Activated CD4-positive, alpha-beta T cell treated with anti-CD3 and anti-CD28 coated beads for 4 hours (primary cell): ENCODE measurements at regions not wholly inside any gene's neighbourhood (a gene's known extent, or its start where the extent isn't known, plus 50 kb on each side); places are given as distances from the start of the nearest gene placed in this dataset.
"Not testable (repeated sequence)": the region's sequence is repeated elsewhere in the genome, so short reads cannot be mapped to it uniquely, and the experiment has no call there.

Source experiments
- DNase-seq, 2 donors: peaks; one replicate each; pipeline ENCODE4 v3.0.0-alpha.2; 2020

DNA sequence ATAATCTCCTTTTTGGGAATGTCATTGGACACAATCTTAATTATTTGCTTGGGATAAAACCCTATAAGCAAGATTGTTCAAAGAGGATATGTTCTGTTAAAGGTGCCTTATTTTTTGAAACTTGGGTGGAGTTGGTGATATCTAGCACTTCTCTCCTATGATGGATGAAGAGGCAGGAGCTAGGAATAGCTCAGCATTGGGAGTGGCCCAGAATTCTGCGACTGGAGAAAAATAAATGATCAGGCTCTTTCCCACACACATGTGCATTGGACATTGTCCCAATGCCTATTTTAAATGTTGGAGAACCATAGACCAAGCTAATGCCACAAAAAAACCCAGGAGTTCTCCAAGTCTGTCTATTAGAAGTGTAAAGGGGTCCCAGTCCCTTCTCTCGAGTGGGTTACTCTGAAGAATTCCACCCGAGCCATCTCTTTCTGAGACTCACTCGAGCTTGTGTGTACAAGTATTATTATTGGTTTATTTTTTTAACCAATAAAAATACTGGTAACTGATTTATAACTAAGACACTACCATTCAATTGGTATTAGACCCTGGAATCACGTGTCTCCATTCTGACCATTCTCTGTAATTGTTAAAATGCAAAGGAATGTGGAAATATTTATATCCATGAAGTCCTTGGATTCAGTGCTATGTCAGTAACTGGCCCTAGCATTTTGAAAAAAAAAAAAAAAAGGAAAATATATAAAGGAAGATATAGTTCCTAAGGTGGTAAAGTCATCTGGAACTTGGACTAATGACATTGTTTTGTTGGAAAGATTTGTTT, 437.5 kb upstream of the TMEM132C start:
- DNase-seq: no peak

DNA sequence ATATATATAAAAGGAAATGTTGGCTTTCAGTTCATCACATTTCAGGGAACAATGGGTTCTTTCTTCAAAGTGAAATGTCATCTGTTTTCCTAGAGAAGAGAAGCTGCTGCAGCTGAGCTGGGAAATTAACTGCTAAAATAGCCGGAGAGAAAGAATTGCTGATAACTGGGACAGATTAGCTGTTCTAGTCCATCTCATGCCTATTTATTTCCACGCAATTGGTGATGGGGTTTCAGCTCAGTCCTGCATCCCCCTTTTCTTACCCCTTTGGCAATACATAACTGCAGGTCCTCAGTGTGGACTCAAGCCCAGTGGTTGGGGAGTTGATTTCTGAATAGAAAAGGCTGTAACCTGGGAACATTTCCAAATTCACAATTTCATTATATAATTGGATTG, 436.9 kb upstream of the TMEM132C start:
- DNase-seq: no peak

DNA sequence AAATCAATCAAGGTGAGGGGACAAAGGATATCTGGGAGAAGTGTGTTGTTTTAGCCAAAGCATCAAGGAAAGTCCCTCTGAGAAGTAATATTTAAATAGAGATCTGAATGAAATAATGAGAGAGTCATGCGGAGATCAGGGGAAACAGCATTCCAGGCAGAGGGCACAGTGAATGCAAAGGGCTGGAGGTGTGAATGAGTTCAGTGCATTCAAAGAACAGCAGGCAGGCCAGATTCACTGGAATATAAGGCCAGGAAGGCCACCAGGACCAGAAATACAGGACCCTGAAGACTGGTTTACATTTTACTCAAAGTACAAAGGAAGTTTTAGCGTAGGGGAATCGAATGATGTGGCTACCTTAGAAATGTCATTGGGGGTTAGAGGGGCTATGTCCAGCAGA, 436.2 kb upstream of the TMEM132C start:
- DNase-seq: no peak

DNA sequence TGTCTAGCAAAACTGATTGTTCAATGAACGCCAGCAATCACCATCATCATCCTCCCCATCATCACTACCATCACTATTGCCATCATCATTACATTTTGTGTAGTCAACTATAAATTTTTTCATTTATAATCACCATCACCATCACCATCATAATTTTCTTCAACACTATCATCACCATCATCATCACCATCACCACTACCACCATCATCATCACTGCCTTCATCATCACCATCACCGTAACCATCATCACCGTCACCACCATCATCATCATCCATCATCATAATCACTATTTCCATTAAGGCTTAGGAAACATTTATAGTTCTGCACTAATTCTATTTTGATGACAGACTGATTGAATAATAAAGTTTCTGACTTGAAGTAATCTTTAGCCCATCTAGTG, 434.8 kb upstream of the TMEM132C start:
- no peak for DNase-seq

DNA sequence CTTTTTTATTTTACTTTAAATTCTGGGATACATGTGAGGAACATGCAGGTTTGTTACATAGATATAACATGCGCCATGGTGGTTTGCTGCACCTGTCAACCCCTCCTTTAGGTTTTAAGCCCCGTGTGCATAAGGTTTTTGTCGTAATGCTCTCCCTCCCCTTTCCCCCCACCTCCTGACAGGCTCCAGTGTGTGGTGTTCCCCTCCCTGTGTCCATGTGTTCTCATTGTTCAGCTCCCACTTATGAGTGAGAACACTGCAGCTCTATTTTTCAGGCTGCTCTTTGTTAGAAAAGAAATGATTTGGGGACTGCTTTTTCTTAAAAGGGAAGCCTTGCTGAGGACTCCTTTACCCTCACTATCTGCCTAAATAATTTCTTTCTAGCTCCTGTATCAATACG, 430.2 kb upstream of the TMEM132C start:
- DNase-seq: not testable (repeated sequence)

DNA sequence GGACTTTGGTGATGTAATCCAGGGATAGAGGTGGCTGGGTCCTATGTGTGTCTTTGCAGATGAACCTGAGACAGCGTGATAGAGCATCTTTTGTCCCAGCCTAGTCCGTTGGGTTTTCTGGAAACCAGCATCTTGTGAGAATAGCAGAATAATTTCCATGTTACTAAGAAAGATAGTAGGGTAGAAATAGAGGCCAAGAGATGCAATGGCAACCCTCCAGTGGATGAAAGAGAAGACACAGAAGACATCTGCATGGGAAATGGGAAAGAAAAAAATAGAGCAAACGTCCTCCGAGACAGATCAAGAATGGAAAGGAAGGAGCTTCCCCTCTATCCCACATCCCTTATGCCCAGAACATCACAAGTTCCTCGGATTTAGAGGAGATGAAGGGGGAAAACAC, 409.3 kb upstream of the TMEM132C start:
- DNase-seq: no peak

DNA sequence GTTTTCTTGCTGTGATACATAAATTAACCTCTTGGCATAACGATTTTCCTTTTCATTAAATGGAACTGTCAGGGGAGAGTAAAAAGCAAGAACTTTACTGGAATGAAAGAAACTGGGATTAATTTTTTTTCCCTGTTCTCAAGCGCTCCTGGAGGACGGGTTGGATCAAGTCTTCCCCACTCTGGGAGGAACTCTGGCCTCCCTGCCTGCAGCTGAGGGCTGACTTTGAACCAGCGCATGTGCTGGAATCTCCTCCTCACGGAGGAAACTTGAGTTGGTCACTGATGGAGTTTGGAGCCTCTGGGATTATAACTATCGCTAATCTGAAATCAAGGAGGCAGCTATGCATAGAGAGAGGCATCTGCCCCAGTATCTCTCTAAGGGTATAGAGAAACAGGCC, 406.4 kb upstream of the TMEM132C start:
- no peak for DNase-seq

DNA sequence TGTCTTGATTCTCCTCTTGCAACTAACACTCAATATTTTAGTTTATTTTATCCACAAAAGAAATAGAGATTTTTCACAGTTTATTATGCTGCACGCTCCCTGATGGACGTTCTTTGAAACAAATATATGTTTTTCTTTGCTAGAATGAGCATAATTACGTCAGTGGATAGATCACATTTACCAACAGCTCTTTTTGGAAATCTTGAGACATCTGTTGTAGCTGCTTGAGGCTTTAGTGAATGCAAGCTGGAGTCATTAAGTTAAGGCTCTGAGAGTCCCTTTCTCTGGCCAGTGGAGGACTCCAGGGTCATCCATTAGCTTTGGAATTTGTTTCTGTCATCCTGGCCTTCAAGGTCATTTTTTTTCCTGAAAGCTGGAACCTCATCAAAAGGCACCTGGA, 405.6 kb upstream of the TMEM132C start:
- no peak for DNase-seq

DNA sequence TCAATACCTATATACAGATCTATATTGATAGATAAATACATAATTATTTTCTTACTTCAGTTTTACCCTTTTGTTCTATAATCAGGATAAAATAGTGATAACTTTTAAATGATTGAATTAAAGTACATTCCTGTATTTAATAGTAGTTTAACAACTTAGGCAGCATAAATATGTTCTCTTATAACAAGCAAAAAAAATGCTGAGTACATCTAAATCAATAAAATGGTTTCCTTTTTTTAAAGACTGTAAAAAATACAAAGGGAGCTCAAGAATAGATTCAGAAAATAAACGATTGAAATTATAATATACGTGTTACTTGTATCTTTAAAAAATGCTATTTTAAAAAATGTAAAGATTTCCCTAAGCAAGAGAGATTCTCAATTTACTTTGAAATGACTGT, 393.7 kb upstream of the TMEM132C start:
- no peak for DNase-seq

DNA sequence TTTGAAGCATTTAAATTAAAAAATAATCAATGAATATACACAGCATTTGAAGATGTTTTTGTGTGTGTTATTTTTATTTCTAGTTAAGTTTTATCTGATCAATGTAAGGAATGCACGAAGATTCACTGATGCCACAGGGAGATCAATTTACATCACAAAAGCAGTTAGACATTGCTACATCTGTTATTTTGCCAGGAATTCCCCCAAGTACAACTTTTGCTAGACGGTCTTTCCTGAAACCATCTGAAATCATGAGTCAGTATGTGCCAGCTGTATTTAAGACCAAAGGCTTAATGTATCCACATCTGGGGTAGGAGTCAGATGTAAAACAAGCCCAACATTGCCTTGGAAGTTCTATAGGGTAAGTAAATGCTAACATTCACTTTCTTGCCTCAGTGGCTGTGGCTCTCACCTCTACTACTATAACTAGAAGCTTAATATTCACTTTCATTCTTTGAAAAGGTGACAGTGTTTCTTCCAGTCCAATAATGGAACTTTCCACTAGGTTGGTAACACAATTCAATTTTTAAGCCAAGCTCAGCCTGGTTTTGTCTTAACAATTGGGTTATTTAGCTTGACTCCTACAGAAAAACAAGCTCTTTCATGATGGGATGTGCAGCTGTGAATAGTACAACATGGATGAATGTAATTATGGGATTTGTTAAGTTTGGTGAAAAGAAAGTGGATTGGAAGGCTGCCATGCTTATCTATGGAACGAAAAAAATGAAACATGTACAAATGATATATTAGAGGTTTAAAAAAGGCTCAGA, 385.4 kb upstream of the TMEM132C start:
- DNase-seq: no peak

DNA sequence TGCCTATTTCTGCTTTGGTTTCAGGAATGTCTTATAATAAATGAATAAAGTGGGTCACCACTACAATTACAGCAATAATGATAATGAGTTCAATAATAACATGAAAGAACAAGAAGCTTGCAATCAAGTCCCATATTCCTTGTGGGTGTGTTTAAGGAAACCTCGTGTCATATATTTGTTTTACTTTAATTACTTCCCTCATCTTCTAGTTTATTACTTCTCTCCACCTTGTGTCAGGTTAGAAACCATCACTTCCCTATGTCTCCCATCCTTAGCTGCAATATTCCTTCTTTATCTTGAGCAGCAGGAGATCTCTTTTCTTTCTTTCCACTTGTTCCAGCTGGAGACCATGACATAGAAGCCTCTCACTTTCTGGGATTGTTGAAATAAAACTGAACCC, 384.0 kb upstream of the TMEM132C start:
- no peak for DNase-seq

DNA sequence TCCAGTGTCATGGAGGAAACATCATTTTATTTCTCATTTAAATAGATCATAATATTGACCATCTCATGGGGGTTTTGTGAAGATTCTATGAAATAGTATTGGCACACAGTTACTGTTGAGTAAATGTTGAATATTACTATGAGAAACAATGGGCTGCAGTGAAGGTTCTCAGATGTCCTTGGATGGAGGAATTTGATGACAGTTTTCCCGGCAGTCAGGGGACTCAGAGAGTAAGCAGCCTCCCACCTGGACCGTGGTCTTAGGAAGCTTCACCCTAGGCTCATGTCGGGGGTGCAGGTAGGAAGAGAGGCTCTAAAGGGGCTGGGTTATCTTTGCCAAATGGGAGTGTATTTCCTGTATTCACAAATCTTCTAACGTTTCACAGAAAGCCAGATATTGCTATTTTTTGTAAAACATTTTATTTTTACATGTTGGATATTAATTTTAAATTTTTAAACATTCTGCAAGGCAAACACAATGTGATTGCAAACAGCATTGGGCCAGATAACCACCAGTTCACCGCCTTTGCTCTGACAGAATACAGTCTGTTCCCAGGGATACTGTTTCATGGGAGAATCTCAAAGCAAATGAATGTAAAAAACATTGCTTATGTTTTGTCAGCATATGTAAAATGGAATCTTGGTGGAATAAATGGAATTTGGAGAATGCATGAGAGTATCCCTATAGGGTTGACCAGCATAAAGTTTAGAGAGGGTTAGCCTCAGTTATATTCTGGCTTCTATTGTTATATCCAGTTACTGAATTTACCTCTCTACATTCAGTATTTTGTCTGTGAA, 380.8 kb upstream of the TMEM132C start:
- no peak for DNase-seq

DNA sequence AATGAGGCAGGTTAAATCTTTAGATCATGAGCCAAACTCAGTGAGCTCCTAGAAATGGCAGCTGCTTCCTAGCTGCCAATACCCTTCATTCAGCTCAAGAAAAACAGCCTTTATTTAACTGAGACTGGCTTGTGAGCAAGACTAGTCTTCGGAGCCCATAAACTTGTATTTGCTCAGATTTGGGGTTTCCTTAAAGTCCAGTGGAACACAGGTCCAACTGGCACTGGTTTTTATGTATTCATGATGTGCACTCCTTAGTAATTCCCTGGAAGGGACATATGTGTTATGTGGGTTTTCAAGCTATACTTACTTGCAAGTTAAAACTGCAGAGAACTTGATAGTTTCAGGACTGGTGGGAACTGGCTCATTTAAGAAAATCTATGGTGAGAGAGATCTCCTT, 380.1 kb upstream of the TMEM132C start:
- DNase-seq: no peak

DNA sequence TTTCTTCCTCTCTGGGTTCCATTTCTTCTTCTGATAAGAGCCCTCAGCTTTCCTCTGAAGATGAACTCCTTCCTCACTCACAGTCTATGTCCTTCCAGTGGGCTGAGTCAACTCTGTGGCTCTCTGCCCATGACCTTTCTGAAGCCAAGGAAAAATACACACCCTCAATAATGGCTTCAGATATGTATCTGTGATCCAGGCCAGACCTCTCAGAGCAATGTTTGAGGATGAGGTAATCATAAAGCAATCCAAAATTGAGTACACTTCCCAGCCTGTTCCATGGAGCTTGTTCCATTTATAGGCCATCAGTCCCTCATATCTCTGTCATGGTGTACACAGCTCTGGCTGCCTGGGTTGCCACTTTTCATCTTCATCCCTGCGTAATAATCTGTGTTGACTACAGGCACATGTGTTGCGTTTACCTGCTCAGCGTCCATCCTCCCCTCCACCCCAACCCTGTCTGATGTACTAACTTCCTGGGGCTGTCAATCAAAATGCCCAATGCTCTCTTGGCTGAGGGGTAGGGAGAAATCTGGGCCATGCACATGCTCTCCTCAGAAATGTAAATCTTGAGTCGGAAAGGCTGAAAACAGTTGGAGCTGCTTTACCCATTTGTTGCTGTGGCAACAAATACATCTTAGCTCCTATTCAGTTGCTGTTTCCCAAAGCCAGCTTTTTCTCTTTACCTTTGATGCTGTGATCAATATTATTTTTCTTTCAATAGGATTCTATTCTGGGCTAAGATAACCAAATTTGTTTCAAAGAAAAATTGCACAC, 377.8 kb upstream of the TMEM132C start:
- no peak for DNase-seq

DNA sequence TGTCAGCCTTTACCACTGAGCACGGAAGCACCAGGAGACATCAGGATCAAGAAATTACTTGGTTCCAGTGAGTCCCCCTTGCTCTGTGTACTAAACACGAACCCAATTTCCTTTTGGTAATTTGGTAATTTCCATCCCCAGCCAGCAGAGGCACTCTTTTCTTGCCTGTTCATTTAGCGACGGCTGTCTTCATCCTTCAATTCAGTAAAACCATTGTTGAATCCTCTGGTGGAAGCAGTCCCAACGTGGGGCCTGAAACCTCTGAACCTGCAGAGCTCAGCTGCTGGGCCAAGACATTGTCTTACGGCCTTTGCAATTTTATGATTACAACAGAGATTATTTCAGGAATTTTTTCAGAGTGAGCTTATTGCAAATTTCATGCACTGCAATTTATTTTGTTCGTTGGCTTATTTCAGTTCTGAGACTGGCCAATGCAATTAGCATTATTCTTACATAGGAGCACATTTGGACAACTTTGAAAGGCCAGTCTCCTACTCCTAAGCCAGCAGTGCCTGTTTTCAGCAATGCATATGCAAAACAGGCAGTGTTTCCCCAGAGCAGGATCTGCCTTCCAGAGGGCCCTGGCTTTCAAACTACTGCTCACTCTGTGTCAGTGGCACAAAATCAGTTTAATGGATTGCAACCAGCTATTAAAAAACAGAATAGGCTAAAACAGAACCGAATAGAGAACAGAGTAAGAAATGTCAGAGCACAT, 372.9 kb upstream of the TMEM132C start:
- DNase-seq: no peak

DNA sequence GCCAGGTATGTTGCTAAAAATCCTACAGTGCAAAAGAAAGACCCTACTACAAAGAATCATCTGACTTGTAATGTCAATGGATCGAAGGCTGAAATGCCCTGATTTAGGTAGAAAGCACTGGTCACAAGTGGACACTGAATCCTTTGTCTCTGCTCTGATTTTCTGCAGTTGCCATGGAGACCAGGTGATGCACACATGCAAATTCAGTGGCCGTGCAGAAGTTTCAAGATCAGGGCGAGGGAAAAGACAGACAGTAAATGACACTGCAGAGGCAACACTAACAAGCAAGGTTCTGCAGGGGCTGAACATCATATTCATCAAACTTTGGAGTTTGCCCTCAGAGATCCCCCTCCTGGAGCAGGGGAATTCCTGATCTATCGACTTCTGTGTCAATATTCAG, 370.3 kb upstream of the TMEM132C start:
- DNase-seq: no peak

DNA sequence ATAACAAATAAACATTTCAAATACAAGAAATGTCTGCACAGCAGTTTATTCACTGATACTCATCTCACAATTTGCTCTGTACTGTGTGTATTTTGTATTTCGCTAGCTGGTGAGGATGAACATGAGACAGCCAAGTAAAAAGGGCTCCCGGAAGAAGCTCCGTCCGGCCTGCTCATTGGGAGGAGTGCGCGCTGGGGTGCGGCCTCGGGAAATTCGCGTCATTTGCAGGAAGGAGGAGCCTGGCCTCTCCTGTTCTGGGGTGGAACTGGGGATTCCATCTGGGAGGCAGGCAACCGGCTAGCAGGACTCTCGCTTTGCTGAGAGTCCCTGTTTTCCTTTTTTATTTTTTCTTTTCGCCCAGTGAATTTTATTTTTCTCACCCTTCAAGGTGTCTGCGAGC, 368.4 kb upstream of the TMEM132C start:
- DNase-seq: no peak

DNA sequence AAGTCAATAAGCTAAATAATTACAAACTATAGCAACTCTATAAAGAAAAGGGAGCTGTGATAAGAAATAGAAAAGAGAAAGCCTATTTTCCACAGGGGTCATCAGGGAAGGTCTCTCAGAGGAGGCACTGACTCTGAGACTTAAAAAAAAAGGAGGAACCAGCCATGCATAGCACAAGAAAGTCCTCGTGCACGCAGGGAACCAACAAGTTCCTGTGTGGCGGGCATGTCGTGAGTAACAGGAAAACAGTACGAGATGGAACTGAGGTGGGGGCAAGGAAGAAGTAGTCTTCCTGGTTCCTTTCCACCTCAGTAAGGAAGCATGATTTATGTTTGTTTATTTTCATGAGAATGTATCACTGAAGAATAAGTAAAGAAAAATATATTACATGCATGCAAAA, 367.0 kb upstream of the TMEM132C start:
- DNase-seq: no peak

DNA sequence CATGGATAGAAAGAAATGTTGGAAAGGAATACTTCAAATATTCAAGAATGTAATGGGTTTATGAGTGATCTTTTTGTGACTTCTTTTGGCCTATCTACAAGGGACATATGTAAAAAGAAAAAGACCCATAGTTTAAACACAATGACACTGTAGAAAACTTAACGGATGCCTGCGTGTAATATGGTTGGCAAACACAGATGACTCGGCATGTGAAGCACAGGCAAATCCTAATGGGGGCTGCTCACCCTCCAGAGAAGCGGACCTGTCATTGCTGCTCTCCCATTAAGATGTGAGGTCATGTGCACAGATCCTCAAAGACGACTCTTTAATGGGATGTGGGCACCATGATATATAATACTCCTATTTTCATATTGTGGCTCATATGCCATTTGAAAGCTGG, 366.6 kb upstream of the TMEM132C start:
- no peak for DNase-seq

DNA sequence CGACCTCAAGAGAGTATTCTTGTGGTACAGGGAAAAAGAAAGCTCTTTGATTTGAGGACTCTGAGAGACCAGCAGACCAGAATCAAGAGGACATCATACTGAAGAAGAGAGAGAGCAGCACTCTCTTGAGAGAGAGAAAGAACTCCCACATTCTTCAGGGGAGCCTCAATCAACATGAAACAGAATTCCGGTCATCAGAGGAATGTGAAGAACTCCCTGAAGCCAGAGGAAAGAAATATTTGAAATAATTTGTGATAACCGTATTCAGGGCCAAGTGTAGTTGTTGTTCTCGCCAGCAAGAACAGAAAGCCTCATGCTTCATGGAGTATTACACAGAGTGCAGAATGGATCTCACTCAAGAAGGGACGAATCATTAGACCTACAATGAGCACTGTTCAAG, 363.8 kb upstream of the TMEM132C start:
- no peak for DNase-seq

DNA sequence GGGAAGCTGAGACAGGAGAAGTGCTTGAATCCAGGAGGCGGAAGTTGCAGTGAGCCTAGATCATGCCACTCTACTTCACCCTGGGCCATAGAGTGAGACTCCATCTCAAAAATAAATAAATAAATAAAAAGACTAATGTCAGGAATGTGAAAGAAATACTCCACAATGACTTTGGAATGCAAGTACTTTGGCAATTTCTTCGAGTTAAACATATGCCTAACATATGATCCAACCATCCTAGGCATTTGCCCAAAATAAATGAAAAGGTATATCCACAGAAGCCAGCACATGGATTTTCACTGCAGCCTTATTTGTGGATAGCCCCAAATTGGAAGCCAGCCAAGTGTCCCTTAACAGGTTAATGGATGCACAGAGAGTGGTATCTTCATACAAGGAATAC, 357.9 kb upstream of the TMEM132C start:
- DNase-seq: no peak

DNA sequence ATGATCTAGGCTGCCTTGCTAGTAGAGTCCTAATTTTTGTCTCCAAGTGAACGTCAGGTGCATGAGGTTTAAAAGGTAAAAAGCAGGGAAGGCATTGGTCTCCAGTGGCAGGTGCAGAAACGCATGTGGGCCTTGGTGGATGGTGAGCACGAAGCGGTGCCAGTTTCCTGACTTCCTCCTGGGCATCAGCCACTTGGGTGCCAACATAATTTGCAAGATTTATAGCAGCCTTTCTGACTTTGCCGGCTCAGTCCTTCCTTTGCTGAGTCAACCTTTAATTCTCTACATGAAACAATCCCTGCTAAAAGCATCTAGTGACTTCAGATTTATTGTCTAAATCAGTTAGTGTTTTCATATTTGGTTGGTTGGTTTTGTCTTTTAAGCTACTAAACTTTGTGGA, 355.7 kb upstream of the TMEM132C start:
- no peak for DNase-seq
